ENCODE measurements at regions not wholly inside any gene's neighbourhood (a gene's known extent, or its start where the extent isn't known, plus 50 kb on each side); places are given as distances from the start of the nearest gene placed in this dataset.
"Not testable (repeated sequence)": the region's sequence is repeated elsewhere in the genome, so short reads cannot be mapped to it uniquely, and the experiment has no call there.

- H3K27me3 ChIP-seq (ENCODE audit: control insufficient read depth, insufficient read depth, low read length); ATAC-seq; H3K27me3 Mint-ChIP-seq (ENCODE audit: low read depth in 2 of 2); H3K4me1 Mint-ChIP-seq; H3K27ac Mint-ChIP-seq; DNase-seq; H3K36me3 ChIP-seq (ENCODE audit: control insufficient read depth, insufficient read depth, low read length); H3K36me3 Mint-ChIP-seq; H3K4me1 ChIP-seq (ENCODE audit: control insufficient read depth, insufficient read depth, low read length); H3K27ac ChIP-seq (ENCODE audit: low read length); H3K4me3 ChIP-seq (ENCODE audit: low read length); H3K4me3 Mint-ChIP-seq; intact Hi-C loops (cut with micrococcal nuclease); H3K9me3 ChIP-seq (ENCODE audit: control insufficient read depth, insufficient read depth, low read length); H3K9me3 Mint-ChIP-seq: not testable (repeated sequence)
- 81% methylated on average over 6 of the region's 13 CpGs for WGBS (ENCODE audit: insufficient coverage)
Measured at GRCh38 chr14:105675905-105676670, 149.7 kb downstream of the TMEM121 start.

GRCh38 chr14:105678057-105678456 is 151.7 kb downstream of the TMEM121 start:
- intact Hi-C loops (cut with micrococcal nuclease); H3K4me3 Mint-ChIP-seq; H3K9me3 ChIP-seq (ENCODE audit: control insufficient read depth, insufficient read depth, low read length); ATAC-seq; H3K4me3 ChIP-seq (ENCODE audit: low read length); H3K27ac ChIP-seq (ENCODE audit: low read length); H3K4me1 ChIP-seq (ENCODE audit: control insufficient read depth, insufficient read depth, low read length); DNase-seq; H3K9me3 Mint-ChIP-seq; H3K27ac Mint-ChIP-seq; H3K4me1 Mint-ChIP-seq; H3K36me3 Mint-ChIP-seq; H3K27me3 ChIP-seq (ENCODE audit: control insufficient read depth, insufficient read depth, low read length); H3K36me3 ChIP-seq (ENCODE audit: control insufficient read depth, insufficient read depth, low read length); H3K27me3 Mint-ChIP-seq (ENCODE audit: low read depth in 2 of 2): not testable (repeated sequence)
- 92% methylated on average over 18 of the region's 21 CpGs for WGBS (ENCODE audit: insufficient coverage)

GRCh38 chr14:105678996-105679958 is 152.9 kb downstream of the TMEM121 start:
- H3K36me3 ChIP-seq (ENCODE audit: control insufficient read depth, insufficient read depth, low read length); H3K9me3 ChIP-seq (ENCODE audit: control insufficient read depth, insufficient read depth, low read length); intact Hi-C loops (cut with micrococcal nuclease); DNase-seq; H3K36me3 Mint-ChIP-seq; H3K27me3 Mint-ChIP-seq (ENCODE audit: low read depth in 2 of 2); H3K4me3 Mint-ChIP-seq; H3K27ac Mint-ChIP-seq; H3K27me3 ChIP-seq (ENCODE audit: control insufficient read depth, insufficient read depth, low read length); H3K27ac ChIP-seq (ENCODE audit: low read length); H3K9me3 Mint-ChIP-seq; H3K4me1 Mint-ChIP-seq: not testable (repeated sequence)
- Histone ChIP-seq H3K4me3 (ENCODE audit: low read length) (peak overlapping the region; percentile 10), H3K4me1 (ENCODE audit: control insufficient read depth, insufficient read depth, low read length) (peaks cover 14% of the 10 kb centered on the region)
- WGBS (ENCODE audit: insufficient coverage) = 60% methylated on average over 16 of the region's 54 CpGs
- ATAC-seq = peak in 1 of 3 donors; percentile 27
- peak; percentile 7 for TF ChIP-seq CTCF (IDR thresholded peaks at IDR 0.05)

GRCh38 chr14:105679959-105680735 is 153.8 kb downstream of the TMEM121 start:
- intact Hi-C loops (cut with micrococcal nuclease) = loop anchor here (10.0 kb wide), 1 partner anchor 365 kb away; no protein-coding TSS in a partner anchor
- WGBS (ENCODE audit: insufficient coverage) = 11% methylated on average over 11 of the region's 51 CpGs
- H3K27ac ChIP-seq (ENCODE audit: low read length) = not testable (repeated sequence)

GRCh38 chr14:105680736-105681098 is 154.3 kb downstream of the TMEM121 start:
- not testable (repeated sequence) for H3K9me3 ChIP-seq (ENCODE audit: control insufficient read depth, insufficient read depth, low read length); H3K9me3 Mint-ChIP-seq; ATAC-seq; H3K27ac ChIP-seq (ENCODE audit: low read length); DNase-seq; H3K36me3 ChIP-seq (ENCODE audit: control insufficient read depth, insufficient read depth, low read length); H3K4me3 ChIP-seq (ENCODE audit: low read length); H3K27me3 Mint-ChIP-seq (ENCODE audit: low read depth in 2 of 2); H3K27ac Mint-ChIP-seq; H3K27me3 ChIP-seq (ENCODE audit: control insufficient read depth, insufficient read depth, low read length); H3K4me3 Mint-ChIP-seq; H3K36me3 Mint-ChIP-seq
- peaks cover 14% of the 10 kb centered on the region for H3K4me1 ChIP-seq (ENCODE audit: control insufficient read depth, insufficient read depth, low read length)
- 50% methylated on average over 2 of the region's 14 CpGs for WGBS (ENCODE audit: insufficient coverage)
- H3K4me1 Mint-ChIP-seq = peaks cover 0 to 12% of the 10 kb centered on the region in 2 donors
- intact Hi-C loops (cut with micrococcal nuclease) = loop anchor here (10.0 kb wide), 1 partner anchor 364 kb away; no protein-coding TSS in a partner anchor

More at GRCh38 chr14:105679959-105680735, 153.8 kb downstream of the TMEM121 start:
- not testable (repeated sequence) for H3K27me3 Mint-ChIP-seq (ENCODE audit: low read depth in 2 of 2); H3K9me3 Mint-ChIP-seq; H3K9me3 ChIP-seq (ENCODE audit: control insufficient read depth, insufficient read depth, low read length); H3K36me3 ChIP-seq (ENCODE audit: control insufficient read depth, insufficient read depth, low read length); H3K27me3 ChIP-seq (ENCODE audit: control insufficient read depth, insufficient read depth, low read length); H3K4me3 Mint-ChIP-seq; H3K27ac Mint-ChIP-seq; H3K36me3 Mint-ChIP-seq
- H3K4me3 ChIP-seq (ENCODE audit: low read length) = peak overlapping the region; percentile 10
- ATAC-seq (peak; percentile 70 to 81 (median 79)), DNase-seq (peak; percentile 31 to 36)
- peaks cover 14% of the 10 kb centered on the region for H3K4me1 ChIP-seq (ENCODE audit: control insufficient read depth, insufficient read depth, low read length)
- peaks cover 0 to 12% of the 10 kb centered on the region in 2 donors for H3K4me1 Mint-ChIP-seq

GRCh38 chr14:105681606-105682185 is 155.3 kb downstream of the TMEM121 start:
- H3K9me3 ChIP-seq (ENCODE audit: control insufficient read depth, insufficient read depth, low read length); H3K27me3 ChIP-seq (ENCODE audit: control insufficient read depth, insufficient read depth, low read length); ATAC-seq; H3K36me3 ChIP-seq (ENCODE audit: control insufficient read depth, insufficient read depth, low read length); H3K4me3 Mint-ChIP-seq; H3K36me3 Mint-ChIP-seq; H3K27me3 Mint-ChIP-seq (ENCODE audit: low read depth in 2 of 2); DNase-seq; H3K9me3 Mint-ChIP-seq; H3K27ac Mint-ChIP-seq; H3K4me3 ChIP-seq (ENCODE audit: low read length): not testable (repeated sequence)
- WGBS (ENCODE audit: insufficient coverage) = 68% methylated on average over 6 of the region's 26 CpGs
- peak overlapping the region; percentile 68 for H3K27ac ChIP-seq (ENCODE audit: low read length)
- H3K4me1 Mint-ChIP-seq = peaks cover 0 to 12% of the 10 kb centered on the region in 2 donors
- peaks cover 14% of the 10 kb centered on the region for H3K4me1 ChIP-seq (ENCODE audit: control insufficient read depth, insufficient read depth, low read length)
- intact Hi-C loops (cut with micrococcal nuclease) = loop anchor here (10.0 kb wide), 1 partner anchor 363 kb away; no protein-coding TSS in a partner anchor

Data from natural killer cell (primary cell).